Neural progenitor cell (in vitro differentiated cells): ENCODE measurements at regions not wholly inside any gene's neighbourhood (a gene's known extent, or its start where the extent isn't known, plus 50 kb on each side); places are given as distances from the start of the nearest gene placed in this dataset.

Source experiments
- CTCF ChIP-seq: fragments of 200-600 bp; sonication (generic); IDR thresholded peaks from 2 replicates; pipeline ENCODE4 v1.5.1; 2017; ENCODE audit warnings: antibody characterized with exemption, mild to moderate bottlenecking
- EZH2 ChIP-seq: fragments of 200-600 bp; sonication (generic); IDR thresholded peaks from 2 replicates; pipeline ENCODE4 v1.6.1; 2017; ENCODE audit warnings: antibody characterized with exemption, mild to moderate bottlenecking, moderate library complexity
- EZH2phosphoT487 ChIP-seq: fragments of 200-600 bp; sonication (generic); IDR thresholded peaks from 2 replicates; pipeline ENCODE4 v1.6.1; 2017; ENCODE audit warnings: antibody characterized with exemption

GRCh38 chr5:144028058-144028457 lies 142.4 kb downstream of the YIPF5 start:
- no peak for TF ChIP-seq CTCF
- TF ChIP-seq EZH2 = no peak
- no peak for TF ChIP-seq EZH2phosphoT487
